Superior temporal gyrus (tissue), 1 donor: ENCODE measurements at regions not wholly inside any gene's neighbourhood (a gene's known extent, or its start where the extent isn't known, plus 50 kb on each side); places are given as distances from the start of the nearest gene placed in this dataset.
A peak's percentile ranks its signal among the peaks of the same experiment; 100 is the strongest.

Source experiments
- DNase-seq: peaks from one replicate; pipeline ENCODE4 v3.0.0-alpha.2; 2016; ENCODE audit errors: extremely low spot score

- no peak for DNase-seq
Measured at GRCh38 chr10:125218967-125219366, 58.6 kb upstream of the CTBP2 start.

GRCh38 chr10:125217990-125218675 lies 57.8 kb upstream of the CTBP2 start:
- DNase-seq = no peak

- DNase-seq = no peak
Measured at GRCh38 chr10:125216861-125217260, 56.5 kb upstream of the CTBP2 start.

GRCh38 chr10:125216309-125216708 lies 55.9 kb upstream of the CTBP2 start:
- no peak for DNase-seq

- DNase-seq = no peak
Measured at GRCh38 chr10:125214283-125214570, 53.9 kb upstream of the CTBP2 start.

- peak; percentile 36 for DNase-seq
Measured at GRCh38 chr10:125213541-125214282, 53.3 kb upstream of the CTBP2 start.

- no peak for DNase-seq
Measured at GRCh38 chr10:125212150-125212809, 51.9 kb upstream of the CTBP2 start.
